CD4-positive, alpha-beta T cell treated with Interferon alpha-2 for 1 hour (primary cell): ENCODE measurements at regions not wholly inside any gene's neighbourhood (a gene's known extent, or its start where the extent isn't known, plus 50 kb on each side); places are given as distances from the start of the nearest gene placed in this dataset.
A peak's percentile ranks its signal among the peaks of the same experiment; 100 is the strongest.
"Not testable (repeated sequence)": the region's sequence is repeated elsewhere in the genome, so short reads cannot be mapped to it uniquely, and the experiment has no call there.

Experiments
- DNase-seq, 2 donors: peaks; one replicate each; pipeline ENCODE4 v3.0.0-alpha.2; 2020 to 2022

DNA sequence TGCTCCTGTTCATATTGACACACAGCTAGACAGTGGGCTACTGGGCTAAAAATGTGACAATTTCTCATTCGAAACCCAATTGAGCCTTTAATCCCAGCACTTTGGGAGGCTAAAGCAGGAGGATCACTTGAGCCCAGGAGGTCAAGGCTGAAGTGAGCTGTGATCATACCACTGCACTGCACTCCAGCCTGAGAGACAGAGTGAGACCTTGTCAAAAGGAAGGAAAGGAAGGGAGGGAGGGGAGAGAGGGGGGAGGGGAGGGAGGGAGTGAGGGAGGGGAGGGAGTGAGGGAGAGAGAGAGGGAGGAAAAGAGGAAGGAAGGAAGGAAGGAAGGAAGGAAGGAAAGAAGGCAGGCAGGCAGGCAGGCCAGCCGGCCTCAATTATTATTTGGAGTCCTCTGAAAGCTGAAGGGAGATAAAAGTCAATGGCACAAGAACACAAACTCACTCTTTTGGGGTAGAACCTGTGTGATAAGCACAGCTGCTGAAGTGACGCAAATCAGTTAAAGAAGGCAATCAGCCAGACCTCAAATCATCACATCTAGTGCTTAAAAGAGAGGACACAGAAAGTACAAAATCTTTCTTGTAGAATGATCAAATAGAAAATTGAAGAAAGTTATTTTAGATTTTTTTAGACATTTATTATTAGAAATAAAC, 98.1 kb downstream of the CCDC71L start:
- DNase-seq, result no peak

DNA sequence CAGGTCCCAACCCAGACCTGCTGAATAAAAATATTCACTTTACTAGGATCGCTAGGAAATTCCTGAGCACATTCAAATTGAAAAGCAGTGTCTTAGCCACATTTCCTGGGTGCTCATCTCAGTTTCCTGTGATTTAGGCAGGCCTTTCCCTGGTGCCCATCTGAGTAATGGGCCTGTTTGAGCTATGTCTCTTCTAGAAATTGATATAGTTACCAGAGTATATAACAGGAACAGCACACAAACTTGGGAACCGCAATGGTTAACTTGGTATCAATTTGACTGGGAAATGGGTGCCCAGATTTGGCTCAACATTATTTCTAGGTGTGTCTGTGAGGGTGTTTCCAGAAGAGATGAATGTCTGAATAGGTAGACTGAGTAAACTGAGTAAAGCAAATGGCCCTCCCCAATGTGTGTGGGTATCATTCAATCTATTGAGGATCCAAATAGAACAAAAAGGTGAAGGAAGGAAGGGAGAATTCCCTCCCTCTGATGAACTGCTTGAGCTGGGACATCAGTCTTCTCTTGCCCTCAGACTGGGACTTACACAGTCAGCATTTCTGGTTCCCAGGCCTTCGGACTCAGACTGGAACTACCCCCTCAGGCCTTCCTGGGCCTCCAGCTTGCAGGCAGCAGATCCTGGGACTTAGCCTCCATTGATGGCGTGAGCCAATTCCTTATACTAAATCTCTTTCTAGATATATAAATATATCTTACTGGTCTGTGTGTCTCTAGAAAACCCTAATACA, 99.1 kb downstream of the CCDC71L start:
- no peak for DNase-seq

DNA sequence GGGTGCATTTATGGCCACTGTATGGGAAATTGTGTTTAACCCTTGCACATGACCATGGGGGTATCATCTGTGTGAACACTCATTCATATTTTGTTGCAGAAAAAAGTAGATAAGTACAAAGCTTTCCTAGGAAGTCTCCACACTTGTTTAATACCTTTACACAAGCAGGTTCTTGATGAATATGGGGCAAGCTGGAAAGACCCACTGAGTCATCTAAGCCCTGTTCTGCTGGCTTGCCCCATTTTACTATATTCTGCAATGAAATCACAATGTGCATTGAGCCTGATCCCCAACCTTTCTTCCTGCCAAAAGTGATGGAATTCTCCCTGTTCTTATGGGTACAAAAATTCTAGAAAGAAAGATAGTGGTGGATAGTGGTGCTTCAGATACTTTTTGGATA, 99.8 kb downstream of the CCDC71L start:
- DNase-seq, result no peak

DNA sequence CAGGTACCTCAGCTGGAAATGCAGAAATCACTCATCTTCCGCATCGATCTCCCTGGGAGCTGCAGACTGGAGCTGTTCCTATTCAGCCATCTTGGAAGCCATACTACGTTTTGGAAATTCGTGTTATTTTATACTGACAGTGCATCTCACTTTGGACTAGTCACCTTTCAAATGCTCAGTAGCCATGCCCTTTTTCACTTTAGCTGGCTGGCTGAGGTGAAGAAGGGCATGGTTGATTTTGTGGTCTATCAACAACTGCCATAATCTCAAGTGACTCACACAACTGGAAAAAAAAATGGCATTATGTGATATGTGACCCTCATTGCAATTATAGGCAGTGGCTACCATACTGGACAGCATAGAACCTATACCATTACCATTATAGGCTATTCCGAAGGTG, 100.5 kb downstream of the CCDC71L start:
- DNase-seq, result no peak

DNA sequence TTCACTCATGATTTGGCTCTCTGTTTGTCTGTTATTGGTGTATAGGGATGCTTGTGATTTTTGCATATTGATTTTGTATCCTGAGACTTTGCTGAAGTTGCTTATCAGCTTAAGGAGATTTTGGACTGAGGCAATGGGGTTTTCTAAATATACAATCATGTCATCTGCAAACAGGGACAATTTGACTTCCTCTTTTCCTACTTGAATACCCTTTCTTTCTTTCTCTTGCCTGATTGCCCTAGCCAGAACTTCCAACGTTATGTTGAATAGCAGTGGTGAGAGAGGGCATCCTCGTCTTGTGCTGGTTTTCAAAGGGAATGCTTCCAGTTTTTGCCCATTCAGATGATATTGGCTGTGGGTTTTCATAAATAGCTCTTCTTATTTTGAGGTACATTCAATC, 104.7 kb downstream of the CCDC71L start:
- DNase-seq, result not testable (repeated sequence)

DNA sequence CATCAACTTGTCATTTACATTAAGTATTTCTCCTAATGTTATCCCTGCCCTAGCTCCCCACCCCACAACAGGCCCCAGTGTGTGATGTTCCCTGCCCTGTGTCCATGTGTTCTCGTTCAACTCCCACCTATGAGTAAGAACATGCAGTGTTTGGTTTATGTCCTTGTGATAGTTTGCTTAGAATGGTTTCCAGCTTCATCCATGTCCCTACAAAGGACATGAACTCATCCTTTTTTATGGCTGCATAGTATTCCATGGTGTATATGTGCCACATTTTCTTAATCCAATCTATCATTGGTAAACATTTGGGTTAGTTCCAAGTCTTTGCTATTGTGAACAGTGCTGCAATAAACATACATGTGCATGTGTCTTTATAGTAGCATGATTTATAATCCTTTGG, 106.3 kb downstream of the CCDC71L start:
- DNase-seq, result not testable (repeated sequence)

DNA sequence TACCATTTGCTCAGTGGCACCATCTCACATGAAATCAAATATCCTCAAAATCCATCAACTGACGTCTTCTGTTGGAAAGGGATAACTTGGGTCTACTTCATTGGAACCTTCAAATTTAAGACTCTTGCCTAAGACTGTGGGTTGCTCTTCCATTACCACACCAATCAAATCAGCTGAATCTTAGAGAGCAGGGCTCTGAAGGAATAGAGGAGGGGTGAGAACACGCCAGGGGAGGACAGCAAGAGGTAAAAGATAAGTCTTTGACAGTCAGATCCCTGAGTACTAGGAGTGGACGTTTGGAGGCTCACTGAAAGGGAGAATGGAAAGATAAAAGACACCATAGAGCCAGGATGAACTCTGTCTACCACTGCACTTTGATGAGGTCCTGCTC, 107.5 kb downstream of the CCDC71L start:
- no peak for DNase-seq

DNA sequence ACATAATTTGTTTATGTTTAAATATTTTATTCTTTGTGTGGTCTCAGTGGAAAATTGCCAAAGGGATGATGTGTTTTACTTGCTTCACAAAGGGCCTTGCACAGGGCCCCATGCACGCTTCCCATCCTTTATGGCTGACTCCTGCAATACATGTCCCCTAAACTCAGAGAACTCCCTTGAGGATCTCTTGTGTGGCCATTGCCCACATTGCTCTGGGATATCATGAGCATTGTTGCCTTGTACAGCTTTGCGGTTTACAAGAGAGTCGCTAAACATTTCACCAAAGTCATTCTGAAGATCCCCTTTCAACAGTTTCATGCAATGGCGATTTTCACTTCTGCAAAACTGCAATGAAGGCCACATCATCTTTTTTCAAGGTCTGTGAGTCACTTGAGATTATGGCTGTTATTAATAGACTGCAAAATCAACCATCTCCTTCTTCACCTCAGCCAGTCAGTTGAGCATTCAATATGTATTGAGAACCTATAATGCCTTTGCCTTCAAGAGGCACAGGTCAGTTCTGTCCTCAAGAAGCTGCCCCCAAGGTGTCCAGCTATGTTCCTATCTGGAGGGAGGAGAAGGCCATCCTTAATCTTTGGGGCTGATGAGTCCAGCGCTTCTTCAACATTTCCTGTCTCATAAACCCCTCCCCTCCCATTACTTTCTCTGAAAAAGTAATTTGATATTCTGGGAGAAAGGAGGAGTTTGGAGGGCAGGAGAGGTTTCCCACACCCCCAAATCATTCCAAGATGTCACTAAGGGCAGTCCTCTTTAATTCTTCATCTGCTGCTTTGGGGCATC, 108.1 kb downstream of the CCDC71L start:
- DNase-seq, result peak; percentile 5 to 40

DNA sequence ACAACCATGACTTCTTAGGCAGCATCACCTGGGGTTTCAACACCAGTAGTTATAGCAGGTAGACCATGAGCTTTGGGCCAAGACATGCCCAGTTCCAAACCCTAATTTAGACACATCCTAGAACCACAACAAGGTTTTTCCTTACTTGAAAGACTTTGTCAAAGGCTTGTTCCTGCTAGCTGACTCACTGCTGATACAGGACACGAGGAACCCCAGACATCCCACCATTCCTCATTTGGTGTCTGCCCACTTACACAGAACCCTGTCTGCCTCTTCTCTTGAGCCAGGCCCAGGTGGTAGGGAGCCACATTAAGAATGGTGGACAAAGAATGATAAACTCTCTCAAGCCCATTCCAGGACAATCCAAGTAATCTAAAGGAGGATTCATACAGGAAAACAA, 109.0 kb downstream of the CCDC71L start:
- no peak for DNase-seq

DNA sequence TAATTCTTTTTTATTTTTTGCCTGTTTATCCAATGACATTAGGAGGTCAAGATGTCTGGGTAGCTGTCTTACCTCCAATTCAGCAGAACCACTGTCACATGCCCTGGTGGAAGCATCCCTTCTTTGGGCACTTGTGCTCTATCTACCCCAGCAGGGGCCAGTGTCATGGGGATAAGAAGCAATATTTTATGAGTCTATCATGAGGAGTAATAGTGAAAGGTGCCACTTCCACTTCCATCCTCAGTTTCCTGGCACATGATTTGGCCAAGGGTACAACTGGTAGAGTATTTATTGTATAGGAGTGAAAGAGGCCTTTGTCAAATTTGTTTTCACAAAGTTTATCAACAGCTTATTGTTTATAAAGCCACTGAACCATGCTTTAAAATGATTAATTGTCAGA, 112.5 kb downstream of the CCDC71L start:
- no peak for DNase-seq

DNA sequence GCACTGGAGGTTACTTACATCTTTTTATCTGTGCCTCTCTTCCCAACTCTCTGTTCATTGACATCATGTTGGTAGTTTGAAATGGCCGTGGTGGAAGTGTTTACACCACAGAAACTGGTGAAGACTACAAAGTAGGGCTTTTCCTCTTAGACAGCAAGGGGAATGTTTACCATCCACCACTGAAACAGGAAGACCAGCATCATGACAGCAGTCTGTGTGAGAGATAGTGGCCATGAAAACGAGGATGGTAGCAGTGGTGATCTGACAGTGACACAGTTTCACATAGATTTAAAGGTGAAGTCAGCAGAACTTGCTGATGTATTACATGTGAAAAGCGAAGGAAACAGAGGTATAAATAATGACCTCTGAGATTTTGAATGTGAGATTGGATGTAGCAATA, 115.7 kb downstream of the CCDC71L start:
- DNase-seq, result no peak

DNA sequence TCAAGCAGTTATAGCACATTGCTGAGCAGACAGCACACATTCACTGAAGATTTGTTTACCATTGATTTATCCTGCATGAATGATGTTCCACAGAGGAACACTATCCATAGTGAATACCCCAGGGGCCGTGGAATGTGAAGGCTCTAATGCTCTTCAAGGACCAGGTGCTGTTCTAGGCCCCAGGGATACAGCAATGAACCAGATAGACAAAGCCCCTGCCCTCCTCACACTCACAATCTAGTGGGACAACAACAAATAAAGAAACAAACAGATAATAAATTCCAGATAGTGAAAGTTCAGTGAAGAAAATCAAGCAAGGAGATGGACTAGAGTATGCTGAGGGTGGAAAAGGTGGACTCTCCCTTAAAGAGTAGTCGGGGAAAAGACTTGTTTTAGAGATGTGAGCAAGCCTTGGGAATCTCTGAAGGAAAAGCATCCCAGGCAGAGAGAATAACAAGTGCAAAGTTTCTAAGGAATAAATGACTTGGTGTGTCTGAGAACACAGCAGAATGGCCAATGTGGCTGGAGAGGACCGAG, 117.7 kb downstream of the CCDC71L start:
- no peak for DNase-seq

DNA sequence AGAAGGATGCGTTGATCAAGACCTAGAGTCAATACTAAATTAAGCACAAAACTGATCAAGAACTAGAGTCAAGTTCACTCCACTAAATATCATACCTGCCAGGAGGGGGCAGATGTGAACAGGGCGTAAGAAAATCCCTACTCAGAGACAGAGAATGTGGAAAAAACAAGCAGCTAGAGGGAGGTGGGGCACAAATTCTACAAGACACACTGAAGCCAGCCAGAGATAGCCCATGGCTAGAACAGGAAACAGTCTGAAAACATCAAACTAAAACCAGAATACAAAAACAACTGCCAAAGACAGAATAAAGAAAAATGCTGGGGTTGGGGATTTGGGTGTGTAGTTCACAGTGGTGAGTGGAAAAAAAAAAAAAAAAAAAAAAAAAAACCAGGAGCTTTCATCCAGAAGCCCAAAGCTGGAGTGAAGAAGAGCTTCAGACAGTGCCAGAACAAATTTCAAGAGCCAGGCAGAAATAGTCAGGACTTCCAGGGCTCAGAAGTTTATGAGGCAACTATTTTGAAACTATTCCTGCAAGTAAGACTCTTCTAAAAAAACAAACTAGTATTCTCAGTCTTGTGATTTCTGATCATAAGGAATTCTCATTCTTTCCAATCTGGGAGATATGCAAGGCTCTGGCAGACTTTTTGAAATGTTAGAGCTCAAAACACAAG, 118.3 kb downstream of the CCDC71L start:
- peak; percentile 32 to 51 for DNase-seq

DNA sequence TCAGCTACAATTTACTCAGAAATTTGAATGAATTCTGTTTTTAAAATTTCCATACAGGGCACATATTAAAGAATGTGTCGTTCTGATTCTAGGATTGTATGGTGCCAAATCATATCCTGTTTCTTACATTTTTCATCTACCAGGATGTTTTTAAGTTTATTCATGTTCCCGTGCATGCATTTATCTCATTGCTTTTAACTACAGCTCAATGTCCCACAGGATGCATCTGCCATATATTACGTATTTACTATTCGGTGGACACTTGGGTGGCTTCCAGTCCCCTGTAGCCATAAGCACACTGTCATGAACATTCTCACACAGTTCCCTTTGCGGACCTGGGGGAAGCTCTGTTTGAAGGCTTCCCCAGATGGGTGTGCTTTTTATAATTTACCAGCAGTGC, 122.3 kb downstream of the CCDC71L start:
- DNase-seq, result no peak

DNA sequence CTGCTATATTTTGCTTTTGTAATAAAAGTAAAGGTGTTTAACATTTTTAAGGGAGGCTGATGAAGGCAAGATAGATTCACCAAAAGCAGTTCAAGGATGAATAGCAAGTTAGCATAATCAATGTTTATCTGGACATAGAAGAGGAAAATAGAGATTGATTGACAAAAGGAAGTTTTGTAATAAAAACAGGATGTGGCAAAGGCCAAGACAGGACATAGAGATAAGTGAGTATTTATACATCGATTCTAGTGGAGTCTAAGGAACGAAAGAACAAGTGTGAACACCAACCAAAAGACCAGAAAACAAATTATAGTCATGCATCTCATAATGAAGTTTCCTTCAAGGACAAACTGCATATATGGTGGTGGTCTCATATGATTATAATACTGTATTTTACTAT, 123.8 kb downstream of the CCDC71L start:
- no peak for DNase-seq

DNA sequence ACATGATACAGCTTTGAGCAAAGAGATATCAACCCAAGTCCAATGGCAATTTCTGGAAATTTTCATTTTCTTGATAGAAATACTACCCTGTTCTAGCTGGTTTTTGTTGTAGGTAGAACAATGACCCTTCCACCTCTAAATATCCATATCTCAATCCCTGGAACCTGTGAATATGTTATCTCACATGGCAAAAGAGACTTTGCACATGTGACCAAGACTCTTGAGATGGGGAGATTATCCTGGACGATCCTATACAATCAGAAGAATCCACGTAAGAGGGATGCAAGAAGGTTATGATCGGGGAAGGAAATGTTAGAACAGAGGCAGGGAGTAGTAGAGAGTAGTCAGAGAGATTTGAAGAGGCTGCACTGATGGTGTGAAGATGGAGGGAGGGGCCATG, 124.9 kb downstream of the CCDC71L start:
- DNase-seq, result no peak

DNA sequence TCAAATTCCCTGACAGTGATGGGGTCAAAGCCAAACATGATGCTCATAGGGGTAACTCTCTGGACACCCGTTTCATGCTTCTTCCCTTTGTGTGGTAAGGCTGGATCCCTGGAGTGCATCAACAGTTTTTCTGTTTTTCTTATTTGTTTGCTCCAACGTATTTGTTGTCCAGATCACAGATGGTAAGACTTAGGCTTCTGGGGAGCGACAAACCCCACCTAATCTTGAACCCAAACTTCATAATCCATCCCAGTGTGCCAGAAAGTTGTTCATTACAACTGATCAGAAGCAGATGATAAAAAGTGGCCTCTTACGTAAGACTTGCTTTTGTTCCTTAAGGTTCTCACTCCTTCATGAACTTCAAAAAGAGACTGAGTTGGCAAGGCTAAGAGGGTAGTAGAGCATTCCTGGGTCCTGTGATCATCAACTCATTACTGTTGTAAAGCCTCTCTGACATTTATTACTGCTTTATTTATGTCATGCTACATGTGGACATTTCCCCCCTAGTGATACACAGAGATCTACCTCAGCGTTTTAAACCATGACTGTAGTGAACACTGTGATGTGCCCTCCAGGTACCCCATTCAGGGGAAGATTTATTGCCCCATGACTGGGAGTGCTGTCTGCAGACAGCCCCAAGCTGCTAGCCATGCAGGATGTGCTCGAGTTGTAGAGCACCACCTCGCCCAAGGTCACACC, 125.6 kb downstream of the CCDC71L start:
- no peak for DNase-seq

DNA sequence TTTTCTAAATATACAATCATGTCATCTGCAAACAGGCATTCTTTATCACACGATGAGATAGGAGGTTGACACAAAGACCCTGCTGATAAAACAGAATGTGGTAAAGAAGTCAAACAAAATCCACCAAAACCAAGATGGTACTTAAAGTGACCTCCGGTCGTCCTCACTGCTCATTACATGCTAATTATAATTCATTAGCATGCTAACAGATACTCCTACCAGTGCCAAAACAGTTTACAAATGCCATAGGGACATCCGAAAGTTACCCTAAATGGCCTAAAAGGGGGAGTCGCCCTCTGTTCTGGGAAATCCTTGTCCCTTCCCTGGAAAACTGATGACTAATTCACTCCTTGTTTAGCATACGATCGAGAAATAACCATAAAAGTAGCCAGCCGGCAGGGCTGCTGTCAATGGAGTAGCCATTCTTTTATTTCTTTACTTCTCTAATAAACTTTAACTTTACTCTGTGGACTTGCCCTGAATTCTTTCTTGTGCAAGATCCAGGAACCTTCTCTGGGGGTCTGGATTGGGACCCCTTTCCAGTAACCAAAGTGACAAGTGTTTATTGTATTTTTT, 126.6 kb downstream of the CCDC71L start:
- no peak for DNase-seq

DNA sequence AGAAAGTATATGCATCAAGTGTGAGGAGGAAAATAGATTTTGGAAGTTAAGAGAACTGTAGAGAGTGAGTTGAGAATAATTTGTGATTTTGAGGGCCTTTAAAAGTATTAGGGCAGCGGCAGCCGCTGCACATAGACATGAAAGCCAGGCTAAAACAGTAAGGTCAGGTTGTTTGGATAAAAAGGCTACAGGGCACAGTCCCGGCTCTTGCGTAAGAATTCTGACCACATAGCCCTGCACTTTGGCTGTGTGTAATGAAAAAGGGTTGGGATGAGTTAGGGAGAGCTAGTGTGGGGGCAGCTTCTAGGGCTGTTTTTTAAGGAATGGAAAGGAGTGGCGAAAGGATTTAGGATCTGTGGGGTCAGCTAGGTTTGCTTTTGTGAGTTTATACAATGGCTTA, 130.8 kb downstream of the CCDC71L start:
- not testable (repeated sequence) for DNase-seq

DNA sequence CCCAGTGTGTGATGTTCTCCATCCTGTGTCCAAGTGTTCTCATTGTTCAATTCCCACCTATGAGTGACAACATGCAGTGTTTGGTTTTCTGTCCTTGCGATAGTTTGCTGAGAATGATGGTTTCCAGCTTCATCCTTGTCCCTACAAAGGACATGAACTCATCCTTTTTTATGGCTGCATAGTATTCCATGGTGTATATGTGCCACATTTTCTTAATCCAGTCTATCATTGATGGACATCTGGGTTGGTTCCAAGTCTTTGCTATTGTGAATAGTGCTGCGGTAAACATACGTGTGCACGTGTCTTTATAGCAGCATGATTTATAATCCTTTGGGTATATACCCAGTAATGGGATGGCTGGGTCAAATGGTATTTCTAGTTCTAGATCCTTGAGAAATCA, 134.3 kb downstream of the CCDC71L start:
- DNase-seq, result not testable (repeated sequence)

DNA sequence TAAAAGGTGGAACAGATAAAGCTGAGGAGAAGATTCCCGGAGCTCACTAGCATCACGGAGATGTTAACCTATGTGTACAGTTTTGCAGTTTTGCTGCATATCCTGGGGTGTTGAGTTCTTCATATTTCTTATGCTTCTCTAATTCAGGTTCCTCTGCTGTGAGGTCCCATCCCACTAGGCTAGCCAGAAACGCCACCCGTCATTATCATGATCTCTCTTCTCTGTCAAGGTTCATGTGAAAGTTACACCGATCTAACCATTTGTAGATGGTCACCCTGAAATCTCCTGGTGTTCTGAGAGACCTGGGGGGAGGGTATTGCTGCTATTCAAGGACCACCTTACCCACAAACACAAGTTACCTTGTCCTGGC, 136.3 kb downstream of the CCDC71L start:
- DNase-seq, result no peak

DNA sequence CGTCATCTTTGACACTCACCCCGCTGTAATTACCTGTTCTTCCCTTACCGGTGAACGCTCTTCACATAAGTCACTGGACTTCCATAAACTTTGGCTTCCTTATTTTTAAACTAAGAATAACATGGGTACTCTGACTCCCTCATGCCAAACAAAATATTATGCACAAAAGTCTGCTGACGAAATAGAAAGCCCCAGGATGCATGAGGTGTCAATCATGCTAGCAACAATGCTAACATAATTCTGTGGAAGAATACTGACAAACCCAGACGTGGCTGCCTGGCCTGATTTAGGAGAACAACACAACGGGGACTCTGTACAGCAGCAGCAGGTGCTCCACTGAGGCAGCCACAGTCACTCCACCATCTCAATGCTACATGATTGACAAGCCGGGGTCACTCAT, 137.5 kb downstream of the CCDC71L start:
- DNase-seq, result no peak
